HG02588 (cell line): ENCODE measurements at regions not wholly inside any gene's neighbourhood (a gene's known extent, or its start where the extent isn't known, plus 50 kb on each side); places are given as distances from the start of the nearest gene placed in this dataset.

Experiments used
- ATAC-seq: cut with Tn5 transposase; IDR thresholded peaks from one replicate; pipeline ENCODE4 v1.9.1; 2021; ENCODE audit warnings: mild to moderate bottlenecking, moderate library complexity; ENCODE audit not compliant: unreplicated experiment

DNA sequence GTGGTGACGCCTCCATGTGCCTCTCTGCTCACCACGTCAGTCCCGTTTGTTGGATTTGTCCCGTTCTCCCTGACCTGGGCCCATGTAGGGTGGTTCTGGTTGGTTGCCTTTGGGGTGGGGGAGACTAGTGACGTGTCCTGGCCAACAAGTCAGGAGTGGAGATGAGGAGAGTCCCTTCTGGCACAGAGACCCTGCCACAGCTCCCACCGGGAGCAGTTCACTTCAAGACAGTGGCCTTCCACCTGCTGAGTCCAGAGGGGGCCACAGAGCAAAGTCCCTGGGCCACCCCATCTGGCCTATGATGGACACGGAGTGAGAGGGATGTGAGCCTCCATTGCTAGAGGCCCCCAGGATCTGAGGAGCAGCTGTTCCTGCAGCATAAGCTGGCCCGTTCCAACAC is 405.6 kb downstream of the TCERG1L start:
- ATAC-seq, result no peak

DNA sequence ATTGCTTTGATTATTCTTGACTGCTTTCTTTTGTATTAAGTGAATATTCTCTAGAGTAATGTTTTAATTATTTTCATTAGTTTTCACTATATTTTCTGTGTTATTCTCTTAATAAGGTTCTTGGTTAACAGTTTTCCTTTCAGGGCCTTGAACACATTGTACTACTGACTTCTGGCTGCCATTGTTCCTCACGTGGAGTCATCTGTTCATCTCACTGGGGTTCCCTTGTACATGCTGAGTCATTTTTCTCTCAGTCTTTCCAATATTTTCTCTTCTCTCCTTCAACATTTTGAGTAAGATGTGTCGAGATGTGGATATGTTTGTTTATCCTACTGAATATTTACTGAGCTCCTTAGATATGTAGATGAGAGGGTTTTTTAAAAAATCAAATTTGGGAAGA is 400.7 kb downstream of the TCERG1L start:
- no peak for ATAC-seq

DNA sequence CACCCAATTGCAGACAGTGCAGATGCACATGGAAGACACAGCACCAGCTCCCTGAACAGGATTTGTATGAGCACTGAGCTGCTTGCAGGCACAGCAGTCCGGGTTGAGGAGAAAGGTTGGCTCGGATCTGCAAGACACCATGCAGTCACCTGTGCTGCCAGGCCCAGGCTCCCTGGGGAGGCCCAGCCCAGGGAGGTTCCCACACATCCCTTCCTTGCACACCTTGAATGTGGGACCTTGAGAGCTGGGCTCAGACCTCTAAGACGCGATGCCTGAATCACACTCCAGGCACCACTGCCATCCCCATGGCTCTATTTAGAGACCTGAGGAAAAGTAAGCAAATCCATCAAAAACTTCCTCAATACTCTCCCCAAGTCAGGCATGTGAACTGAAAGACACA is 397.7 kb downstream of the TCERG1L start:
- ATAC-seq, result no peak

DNA sequence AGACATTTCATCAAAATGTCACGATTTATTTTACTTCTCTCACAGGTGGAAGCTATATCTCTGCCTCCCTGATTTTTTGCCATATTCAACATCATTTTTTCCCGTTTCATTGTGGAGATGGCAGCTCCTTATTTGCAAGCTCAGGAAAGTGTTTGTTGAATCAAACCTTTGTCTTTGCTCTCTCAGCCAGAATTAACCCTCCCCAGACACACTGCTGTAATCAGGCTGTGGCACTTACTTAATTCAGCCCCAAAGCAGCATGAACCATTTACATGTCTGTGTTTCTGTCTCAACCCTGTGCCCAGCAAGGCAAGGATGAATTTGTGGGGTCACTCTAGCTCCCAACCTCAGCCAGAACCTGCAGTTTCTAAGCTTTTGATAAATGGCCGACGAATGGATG is 397.2 kb downstream of the TCERG1L start:
- no peak for ATAC-seq

DNA sequence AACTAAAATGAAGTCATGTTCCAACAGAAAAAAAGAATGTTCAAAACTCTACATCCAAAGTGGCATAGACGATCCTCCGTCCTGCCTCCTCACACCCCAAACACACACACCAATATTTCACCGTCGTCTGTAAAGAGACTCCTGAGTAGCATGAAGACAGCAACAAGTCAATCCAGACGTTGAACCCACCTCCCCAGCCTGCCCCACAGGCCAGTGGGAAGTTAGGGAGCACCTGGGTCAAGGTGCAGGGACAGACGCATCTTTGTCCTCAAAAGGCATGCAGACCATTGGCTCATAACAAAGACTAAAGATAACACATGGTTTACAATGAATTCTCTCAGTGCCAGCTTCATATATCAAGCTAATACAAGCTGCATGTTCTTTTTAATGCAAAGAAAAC is 396.5 kb downstream of the TCERG1L start:
- no peak for ATAC-seq

DNA sequence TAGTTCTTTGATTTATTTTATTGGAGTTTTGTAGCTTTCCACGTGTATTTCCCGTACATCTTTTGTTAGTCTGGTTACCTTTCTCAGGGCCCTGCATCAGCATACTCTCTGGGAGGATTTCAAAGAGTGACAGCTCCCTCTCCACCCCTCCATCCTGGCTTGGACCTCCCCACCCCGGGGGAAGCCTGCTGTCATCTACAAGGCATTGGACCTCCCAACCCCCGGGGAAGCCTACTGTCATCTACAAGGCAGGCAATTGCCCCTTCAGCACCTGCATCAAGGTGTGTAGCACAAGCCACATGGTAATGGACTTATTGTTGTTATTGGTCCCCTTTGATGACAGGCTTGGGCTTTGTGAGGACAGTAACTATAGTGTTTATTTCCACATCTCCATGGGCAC is 390.1 kb downstream of the TCERG1L start:
- ATAC-seq, result no peak

DNA sequence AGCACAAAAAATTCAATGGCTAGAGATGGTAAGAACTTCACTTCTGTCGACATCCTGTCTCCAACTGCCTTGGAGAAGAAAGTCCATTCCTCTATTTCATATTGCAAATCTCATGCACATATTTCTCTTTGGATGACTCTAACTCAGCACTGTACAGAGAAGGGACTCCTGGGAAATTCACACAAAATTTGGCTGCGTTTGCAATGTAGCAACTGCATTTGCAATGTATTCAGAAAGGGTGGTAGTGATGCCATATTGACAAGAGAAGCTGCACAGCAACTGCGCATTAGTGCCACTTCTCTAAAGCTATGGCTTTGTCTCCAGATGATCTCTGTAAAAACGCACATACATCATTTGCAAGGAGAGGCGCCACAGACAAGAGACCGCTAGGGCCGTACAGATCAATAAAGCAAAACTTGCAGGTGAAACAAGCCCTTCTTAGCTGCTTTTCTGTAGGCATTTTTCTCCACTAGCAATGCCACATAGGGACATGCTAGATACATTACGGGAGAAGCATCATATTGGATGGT is 389.5 kb downstream of the TCERG1L start:
- ATAC-seq, result no peak

DNA sequence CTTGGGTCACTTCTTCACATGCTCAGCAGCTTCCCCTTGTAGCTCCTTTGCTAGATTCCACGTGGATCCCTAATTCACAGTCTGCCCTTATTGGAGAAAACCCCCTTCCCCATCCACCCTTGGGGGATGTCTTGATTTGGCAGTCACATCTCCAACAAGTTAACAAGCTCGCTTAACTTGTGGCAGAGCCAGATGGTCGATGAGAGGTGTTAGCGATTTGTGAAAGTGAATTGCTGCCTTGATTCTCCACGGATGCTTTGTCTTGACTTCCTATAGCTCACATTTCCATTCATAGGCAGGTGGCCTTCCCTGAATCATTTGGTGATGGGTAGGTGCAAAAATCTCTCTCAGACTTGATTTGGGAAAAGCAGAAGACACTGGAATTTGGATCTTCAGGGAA is 387.9 kb downstream of the TCERG1L start:
- no peak for ATAC-seq

DNA sequence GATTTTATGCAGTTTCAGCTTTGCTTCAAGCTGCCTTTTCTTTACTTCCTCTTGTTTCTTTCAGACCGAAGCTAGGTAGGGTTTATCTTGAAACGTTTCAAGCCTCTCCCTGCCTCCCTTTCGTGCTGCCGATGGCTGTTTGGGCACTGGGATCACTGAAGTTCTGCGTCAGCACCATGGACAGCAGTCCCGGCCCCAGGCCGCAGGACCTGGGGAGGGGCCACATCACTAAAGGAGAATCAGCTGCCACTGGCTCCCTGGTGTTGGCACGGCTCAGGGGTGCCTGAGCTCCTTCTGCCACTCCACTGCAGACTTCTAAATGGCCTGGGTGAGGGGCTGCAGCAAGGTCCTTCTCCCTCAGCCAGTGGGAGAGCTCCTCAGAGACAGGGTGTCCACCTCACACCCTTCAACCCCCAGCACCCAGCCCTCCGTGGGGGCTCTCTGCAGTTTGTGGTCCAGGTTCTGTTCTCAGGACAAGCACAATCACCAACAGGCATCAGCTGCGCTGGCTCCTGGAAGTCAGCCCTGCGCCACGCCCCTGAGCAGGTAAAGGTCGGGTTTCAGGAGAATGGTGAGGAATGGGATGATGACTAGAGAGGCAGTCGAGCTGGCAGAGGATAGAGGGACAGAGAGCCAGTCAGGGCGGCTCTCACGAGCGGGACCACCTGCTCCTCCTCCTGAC is 387.2 kb downstream of the TCERG1L start:
- no peak for ATAC-seq

DNA sequence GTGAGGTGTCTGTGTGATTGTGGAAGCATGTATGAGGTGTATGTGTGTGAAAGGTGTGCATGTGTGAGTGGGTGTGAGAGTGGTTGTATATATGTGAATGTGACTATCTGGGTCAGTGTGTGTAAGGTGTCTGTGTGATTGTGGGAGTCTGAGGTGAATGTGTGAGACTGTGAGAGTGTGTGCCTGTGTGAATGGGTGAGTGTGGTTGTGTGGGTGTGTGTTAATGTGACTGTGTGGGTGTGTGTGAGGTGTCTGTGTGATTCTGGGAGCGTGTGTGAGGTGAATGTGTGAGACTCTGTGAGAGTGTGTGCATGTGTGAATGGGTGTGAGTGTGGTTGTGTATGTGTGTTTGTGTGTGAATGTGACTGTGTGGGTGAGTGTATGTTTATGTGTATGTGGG is 385.1 kb downstream of the TCERG1L start:
- no peak for ATAC-seq

DNA sequence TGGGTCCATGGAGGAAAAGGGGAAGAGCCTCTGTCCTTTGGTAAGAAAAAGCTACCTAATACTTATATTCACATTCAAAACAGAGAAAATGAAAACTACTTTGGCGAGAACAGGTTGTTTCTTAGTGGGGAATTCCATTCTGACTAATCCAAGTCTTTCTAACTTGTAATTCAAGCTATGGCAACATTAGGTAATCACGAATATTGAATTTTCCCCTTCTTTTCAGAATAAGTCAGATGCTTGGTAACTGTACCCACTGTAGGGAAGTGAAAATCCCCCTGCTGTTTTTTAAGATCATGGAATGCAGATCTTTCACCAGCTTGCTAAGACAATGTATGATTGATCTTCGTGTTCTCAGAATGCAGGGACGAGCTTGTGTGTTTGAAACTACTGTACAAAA is 384.4 kb downstream of the TCERG1L start:
- ATAC-seq, result no peak

DNA sequence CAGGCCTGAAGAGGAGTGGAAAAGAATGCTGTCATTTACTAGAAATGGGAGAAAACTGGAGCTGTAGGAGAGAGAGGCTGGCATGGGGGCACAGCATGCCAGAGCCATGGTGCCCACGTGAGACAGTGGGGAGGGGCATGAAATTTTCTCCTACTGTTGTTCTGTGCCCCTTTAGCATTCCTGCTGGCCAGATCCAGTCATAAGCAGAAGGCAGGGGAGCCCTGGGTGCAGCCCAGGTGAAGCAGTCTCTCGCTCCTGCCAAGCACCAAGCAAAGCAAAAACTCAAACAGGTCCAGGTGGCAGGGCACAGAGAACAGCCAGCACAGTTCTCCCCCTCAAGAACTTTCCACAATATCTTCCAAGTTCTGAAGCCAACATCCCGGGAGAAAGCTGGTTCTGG is 383.2 kb downstream of the TCERG1L start:
- no peak for ATAC-seq

DNA sequence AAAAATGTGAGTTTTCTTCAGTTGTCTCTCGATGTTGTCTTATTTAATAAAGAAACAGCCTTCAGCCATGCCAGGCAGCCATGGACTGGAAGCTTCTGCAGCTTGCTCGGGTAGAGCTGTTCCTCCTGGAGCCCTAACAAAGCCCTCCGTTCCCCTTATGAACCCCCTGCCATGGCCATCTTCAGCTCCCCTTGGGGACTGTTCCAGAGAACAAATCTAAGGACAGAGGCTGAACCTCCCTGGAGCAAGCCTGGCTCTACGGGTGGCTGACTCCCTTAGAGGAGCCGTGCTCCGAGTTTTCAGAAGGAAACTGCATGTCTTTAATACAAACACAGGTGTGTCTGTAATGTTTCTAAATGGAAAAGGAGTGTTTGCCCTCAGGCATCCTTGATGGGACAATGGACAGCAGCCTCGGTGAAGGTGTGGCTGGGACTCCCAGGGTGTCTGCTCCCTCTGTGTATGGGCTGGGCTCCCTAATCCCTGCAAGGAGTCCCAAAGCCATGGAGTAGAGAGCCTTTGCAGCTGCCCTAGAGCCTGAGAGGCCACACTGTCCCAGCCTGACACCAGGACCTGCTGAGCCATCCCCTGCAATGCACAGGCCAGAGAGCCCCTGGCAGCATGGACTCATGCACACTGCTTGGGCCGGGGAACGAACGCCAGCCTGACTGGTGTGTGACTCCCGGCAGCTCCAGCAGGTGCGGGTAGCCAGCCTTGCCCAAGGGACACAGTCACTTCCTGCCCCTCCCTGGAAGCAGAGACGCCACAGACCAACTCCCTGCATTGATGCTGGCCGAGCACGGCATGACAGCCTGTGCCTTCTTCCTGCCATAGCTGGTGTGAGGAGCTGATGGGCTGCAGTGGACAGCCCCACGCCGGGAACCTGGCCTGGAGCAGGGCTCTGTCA is 381.8 kb downstream of the TCERG1L start:
- ATAC-seq, result no peak

DNA sequence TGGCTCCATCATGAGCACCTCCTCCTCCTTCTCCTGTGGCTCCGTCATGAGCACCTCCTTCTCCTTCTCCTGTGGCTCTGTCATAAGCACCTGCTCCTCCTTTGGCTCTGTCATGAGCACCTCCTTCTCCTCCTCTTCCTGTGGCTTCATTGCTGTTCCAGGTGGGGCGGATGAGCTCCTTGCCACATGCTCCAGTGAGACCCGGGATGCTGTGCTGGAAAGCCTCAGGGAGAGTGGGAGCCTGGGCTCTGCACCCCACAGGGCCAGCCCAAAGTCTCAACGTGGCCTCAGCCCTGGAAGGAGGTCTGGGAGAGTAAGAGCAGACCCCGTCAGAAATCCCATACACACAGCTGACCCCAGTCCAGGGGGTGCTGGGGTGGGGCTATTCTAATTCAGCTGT is 380.7 kb downstream of the TCERG1L start:
- no peak for ATAC-seq

DNA sequence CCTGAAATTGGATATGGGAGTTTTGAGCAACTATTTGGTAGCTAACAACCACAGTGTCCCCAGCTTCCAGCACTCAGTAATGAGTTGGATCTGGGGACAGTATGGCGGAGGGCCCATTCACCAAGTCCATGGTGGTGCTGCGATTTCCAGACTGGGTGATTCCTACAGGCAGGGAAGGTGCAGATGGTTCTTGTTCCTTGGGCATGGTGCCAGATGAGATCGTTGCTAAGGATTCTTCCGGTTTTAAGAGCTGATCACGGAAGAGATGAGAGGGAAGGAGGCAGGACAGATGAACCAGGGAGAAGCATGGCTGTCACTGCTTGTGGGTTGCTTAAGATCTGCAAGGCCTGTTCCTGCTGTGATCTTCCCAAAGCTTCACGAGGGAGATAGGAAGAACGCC is 380.3 kb downstream of the TCERG1L start:
- no peak for ATAC-seq

DNA sequence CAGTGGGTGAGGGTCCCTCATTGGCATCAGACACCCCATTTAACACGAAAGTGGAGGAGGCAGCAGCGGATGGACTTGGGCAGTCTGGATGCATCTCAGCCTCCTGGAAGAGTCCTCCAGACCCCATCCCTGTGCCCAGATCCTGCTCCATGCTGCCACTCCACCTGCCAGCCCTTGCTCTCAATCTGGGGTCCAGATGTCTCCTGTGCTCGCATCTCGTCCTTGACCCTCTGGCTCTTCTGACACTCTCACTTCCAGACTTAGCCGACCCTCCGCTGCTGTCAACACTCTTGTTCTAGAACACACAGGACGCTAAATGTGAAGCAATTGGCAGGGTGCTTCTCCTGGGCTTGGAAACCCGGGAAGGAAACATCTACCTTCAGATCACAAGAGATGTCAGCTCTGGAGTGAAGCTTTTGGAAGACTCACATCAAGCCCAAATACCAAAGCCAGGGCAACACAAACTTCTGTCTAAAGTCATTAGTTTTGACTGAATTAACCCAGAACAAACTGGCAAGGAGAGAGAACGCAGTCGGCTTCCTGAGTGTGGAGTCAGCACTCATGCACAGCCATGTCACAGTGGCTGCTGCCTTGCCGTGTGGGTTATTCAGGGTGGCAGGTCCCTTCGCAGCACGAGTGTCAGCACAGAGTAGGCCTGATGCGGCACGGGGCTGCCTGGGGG is 379.1 kb downstream of the TCERG1L start:
- no peak for ATAC-seq

DNA sequence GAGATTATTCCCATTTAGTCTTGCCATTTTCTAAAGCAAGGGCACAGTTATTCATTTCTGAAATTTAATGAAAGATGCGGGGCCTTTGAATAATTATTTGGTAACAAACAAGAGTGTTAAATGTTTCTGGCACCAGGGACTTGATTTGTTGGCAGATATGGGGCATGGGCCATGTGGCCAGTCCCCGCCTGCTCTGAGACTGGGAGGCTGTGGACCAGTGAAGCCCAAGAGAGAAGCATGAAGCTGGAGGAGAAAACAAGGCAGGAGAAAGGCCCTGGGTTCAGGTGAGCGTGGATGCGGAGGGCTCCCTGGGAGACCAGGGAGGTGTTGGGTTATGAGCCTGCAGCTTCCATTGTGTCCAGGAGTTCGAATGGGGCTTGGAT is 378.5 kb downstream of the TCERG1L start:
- no peak for ATAC-seq

DNA sequence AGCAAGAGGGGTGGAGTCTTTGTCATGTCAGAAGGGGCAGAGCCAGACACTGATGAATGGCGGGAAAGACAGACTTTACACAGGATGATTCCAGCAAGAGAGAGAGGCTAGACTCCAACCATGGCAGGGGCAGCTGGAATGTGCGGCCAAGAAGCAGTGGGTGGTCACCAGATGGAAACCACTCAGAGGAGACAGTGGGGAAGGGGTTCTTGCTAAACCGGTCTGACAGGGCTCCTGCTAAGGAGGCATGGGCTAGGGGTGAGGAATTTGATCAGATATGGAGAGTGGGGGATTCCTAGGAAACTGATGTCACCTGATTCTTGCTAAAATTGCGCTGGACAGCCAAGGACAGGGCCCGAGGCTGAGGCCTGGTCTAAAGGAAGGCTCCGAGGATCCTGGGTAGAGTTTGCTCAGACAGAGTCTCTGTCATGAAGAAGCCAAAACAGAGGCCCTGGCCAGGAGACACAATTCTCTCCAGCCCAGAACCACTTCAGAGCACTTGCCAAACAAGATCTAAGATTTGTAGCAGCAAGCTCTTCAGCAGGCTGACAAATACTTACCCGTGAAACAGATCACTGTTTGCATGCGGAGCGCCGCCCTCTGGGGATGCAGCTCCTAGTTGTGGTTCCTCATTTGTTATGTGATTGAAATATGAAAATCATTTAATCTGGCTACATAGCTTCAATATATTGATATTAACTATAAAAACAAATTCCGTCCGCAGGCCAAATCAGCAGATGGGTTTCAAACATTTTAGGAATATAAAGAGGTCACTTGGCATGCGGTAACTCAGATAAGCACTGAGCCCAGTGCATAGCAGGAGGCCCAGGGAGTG is 377.0 kb downstream of the TCERG1L start:
- no peak for ATAC-seq

DNA sequence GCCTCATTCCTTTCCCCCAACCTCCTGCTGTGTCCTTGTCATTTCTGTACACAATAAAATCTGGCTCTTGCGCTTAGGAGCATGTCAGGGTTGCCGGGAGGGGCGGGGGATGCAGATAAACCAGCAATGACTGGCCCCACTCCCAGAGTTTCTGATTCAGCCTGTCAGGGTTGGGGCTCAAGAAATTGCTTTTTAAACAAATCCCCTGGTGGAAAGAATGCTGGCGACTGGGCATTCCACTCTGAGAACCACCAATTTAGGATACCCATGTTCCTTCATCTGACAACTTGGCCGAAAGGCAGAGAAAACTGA is 376.4 kb downstream of the TCERG1L start:
- no peak for ATAC-seq

DNA sequence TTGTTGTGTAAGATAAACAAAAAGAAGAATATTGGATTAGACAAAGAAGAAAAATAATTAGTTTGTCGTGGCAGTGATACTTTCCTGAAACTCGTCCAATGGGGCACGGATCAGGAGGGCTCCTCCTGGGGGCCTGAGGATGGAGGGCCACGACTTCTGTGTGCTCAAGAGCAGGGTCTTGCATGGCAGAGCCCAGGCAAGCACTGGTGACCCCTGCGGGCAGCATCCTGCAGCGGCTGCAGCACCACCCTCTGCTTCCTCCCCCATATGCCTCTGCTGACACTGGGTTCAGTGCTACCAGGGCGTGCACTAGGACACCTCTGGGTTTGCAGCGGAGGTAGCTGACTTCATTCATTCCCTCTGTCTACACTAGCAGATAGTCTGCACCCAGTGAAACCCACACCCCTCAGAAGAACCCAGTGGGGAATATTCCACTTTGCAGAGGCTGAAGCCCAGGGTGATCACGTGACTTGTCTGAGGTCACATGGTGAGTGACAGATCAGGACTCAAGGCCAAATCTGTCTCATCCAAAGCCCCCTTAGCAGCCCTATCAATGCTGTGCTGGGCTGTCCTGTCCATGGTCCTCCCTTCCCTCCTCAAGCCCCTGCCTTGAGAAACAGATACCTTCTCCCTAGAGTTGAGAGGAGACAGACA is 375.5 kb downstream of the TCERG1L start:
- ATAC-seq, result no peak
